HG03039 (cell line): ENCODE measurements at regions not wholly inside any gene's neighbourhood (a gene's known extent, or its start where the extent isn't known, plus 50 kb on each side); places are given as distances from the start of the nearest gene placed in this dataset.
A peak's percentile ranks its signal among the peaks of the same experiment; 100 is the strongest.
"Not testable (repeated sequence)": the region's sequence is repeated elsewhere in the genome, so short reads cannot be mapped to it uniquely, and the experiment has no call there.

Source experiments
- ATAC-seq: cut with Tn5 transposase; IDR thresholded peaks from one replicate; pipeline ENCODE4 v1.9.1; 2021; ENCODE audit warnings: mild to moderate bottlenecking, moderate library complexity; ENCODE audit not compliant: unreplicated experiment

DNA sequence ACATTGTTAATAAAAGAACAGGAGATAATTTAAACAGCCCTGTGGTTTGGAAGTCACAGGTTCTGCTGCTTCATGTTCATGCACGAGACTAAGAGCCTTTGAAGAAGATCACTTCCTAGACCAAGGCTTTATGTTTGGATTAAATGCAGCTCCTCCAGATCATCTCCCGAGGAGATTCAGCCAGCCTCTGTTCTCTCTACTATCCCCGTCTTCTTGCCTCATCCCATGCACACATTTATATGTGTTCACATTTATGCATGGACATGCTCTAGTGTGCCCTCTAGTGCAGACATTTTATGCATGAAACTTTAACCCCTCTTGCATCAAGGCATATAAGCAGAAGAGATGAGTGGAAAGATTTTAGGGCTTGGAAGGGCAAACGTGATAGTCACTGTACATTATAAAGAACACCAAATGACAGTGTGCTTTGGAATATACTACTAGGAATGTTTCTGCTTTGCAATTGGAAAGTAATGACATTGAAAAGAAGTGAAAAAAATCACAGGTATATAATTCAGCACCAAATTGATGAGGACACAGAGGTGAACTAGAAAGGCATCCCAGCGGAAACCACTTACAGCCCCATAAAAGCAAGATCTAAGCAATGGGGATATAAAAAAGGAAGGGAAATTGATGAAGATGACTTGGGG lies 271.5 kb upstream of the PLGLB2 start:
- ATAC-seq: not testable (repeated sequence)

DNA sequence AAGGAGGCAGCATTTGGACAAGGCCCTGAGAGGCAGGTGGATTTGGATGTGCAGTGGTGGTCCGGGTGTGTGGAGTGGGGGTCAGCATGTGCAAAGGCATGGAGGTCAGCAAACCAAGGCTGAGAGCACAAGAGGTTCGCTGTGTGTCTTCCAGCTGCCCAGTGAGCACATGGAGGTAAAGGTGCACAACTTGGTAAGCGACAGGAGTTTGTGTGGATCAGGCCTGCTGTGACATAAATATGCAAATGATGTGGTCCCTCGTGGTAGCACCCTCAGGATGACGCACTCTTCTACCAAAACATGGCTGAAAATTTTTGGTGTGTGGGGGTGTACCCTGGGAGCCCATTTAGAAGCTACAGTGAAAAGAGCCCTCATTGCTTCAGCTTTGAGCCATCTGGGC lies 271.0 kb upstream of the PLGLB2 start:
- ATAC-seq: not testable (repeated sequence)

DNA sequence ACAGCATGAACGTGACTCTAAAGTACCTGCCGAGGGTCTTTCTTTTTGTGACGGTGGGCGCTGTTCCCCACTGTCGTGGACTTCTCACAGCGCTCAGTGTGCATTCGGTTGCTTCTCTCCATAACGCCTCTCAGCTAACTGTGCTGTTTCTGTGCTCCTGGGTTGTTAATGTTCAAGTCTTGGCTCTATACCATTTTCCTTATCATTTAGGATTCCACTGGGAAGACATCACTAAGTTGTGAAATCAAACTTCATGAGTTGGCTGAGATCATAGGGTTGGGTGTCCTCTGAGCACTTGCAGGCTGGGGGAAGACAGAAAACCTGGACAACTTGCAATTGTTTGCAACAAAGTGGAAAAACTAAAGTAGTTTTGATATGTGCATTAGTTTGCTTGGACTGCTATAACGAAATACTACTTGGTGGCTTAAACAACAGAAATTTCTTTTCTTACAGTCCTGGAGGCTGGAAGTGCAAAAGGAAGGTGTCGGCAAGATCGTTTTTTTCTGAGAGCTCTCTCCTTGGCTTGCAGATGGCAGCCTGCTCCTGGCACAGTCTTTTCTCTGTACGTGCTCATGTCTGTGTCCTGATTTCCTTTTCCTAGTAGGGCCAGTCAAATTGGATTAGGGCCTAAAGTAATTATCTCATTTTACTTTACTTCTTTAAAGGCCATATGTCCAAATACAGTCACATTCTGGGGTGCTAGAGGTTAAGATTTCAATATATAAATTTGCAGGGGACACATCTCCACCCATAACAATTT lies 270.0 kb upstream of the PLGLB2 start:
- not testable (repeated sequence) for ATAC-seq

DNA sequence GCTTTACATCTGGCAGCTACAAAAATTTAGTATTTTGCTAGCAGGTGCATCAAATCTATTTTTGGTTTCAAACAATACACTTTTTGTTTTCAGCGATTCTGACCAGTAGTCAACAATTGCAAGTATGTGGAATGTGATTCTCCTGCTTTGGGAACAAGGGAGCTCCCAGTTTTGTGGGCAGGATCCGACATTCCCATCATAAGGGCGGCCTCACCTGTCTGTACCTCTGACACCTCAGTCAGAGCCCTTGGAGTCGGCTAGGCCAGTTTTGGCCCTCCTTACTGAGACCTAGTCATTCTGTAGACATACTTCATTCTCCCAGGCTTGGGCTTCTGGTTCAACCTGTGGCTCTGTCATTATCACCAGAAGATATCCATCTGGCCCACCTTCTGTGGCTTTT lies 269.0 kb upstream of the PLGLB2 start:
- ATAC-seq: not testable (repeated sequence)

GRCh38 chr2:87483093-87483680 lies 264.7 kb upstream of the PLGLB2 start:
- not testable (repeated sequence) for ATAC-seq

DNA sequence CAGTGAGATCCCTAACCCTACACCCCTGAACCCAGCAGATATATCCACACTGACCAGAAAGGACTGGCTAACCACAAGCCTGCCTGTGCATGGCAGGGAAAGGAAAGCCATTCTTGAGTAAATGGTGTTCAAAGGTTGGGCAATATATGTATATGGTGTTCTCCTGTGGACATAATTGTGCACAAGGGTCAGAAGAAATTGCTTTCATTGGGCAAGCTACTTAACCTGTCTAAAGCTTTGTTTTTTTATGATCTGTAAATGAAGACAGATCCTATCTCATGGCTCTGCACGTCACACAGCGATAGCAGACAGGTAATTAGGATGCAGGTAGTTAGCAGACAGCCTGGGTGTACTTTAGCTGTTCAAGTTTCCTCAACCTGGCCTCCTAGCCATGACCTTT lies 263.5 kb upstream of the PLGLB2 start:
- ATAC-seq: not testable (repeated sequence)

GRCh38 chr2:87485455-87485854 lies 262.4 kb upstream of the PLGLB2 start:
- not testable (repeated sequence) for ATAC-seq

DNA sequence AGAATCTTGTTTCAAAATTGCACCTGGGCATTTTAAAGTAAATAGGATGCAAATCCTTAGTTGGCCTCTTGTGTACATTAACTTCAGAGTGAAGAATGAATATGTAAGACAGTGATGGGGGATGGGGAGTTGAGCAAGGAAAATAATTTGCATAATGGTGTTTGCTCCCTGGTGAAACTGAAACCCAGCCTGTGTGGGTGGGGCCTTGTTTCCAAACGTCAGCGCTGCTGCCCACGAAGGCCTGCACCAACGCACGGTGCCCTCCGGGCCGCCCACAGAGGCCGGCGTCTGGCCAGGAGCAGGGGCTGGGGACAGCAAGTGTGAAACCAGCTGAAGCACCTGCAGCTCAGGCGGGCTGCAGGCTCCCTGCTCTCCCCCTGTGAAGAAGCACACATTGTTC lies 262.0 kb upstream of the PLGLB2 start:
- ATAC-seq: peak; percentile 84

DNA sequence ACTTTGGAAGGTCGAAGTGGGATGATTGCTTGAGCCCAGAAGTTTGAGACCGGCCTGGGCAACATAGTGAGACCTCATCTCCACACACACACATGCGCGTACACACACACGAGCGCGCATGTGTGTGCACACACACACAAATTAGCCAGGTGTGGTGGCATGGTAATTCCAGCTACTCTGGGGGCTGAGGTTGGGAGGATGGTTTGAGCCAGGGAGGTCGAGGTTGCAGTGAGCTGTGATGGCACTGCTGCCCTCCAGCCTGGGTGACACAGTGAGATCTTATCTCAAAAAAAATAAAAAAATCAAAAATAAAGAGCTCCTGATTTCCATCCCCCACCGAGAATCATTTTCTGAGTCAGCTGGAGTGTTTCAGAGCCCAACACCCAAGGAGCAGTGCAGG lies 261.5 kb upstream of the PLGLB2 start:
- ATAC-seq: peak; percentile 13

DNA sequence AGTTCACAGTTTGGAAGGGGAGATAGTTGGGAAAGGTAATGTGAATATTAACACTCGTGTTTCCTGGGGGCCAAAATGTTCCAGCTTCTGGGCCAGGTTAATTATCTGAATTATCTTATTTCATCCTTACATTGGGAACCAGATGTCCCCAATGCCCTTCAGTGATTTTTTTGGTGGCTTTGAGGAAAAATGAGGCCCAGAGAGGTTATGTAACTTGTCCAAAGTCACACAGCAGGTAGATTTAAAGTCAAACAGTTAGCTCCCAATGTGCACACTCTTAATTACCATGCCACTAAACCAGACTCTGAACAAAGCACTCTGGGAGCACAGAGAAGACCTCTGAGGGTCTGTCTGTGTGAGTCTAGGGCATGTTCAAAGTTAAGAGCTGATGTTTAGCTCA lies 259.9 kb upstream of the PLGLB2 start:
- not testable (repeated sequence) for ATAC-seq

- not testable (repeated sequence) for ATAC-seq
These were observed 258.9 kb upstream of the PLGLB2 start for GRCh38 chr2:87488991-87489390.

- ATAC-seq: not testable (repeated sequence)
These were observed 253.0 kb upstream of the PLGLB2 start for GRCh38 chr2:87494846-87495245.

GRCh38 chr2:87495455-87495854 lies 252.4 kb upstream of the PLGLB2 start:
- not testable (repeated sequence) for ATAC-seq

DNA sequence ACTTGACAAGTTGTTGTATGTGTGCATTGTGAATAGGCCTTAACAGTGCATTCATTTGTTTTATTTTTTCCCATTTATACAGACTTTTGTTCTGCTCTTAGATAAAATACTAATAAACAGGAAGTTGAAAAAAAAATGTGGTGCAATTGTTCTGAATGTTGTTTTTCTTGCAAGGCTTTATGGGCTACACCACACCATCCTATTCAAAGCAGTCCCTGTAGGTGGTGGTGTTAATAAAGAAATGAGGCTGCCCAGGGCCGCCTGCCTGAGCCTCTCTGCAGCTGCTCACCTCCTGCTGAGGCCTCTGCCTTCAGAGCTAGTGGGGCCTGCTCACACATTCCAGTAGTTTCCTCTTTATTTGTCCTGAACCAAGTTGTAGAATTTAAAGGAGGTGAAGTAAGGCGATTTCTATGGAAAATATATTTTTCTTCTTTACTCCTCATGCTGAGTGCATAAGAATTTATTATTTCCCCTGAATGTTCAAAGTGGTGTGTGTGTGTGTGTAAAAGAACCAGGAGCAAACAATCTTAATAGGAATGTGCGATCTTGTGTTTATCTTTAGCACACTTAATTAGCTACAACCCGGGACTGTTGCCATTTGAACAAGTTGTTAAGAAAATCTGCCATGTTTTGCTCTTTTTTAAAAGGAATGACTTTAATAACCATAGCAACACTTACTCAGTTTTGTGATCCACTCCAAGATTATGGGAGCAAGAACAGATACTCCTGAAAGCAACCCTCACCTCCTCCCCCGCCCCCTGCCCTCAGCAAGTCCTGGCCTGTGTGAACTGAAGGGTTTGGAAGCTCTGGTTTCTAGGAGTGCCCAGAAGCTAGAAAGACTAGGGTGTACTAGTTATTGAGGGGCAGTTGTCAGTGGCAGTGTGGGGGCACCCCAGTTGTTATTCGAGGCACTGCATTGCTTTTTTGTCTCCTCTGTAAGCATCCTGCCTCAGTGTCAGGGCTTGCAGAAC lies 251.6 kb upstream of the PLGLB2 start:
- peak; percentile 65 for ATAC-seq

DNA sequence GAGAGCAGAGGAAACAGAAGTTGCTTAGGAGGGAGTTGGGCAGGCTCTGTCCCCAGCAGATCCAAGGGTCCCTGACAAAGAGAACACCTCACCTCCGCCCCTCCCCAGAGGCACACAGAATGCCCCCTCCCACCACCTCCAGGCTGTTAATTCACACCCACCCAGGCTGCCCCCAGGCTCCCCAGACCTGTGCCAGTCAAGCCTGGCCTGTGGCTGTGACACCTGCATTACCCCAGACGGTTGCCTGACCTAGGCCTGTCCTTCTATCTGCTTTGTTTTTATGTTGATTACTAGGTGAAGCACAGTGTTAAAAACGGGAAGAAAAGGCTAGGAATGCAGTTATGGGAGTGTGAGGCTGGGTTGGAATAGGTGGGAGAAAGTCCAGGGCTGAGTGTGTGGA lies 250.8 kb upstream of the PLGLB2 start:
- not testable (repeated sequence) for ATAC-seq

GRCh38 chr2:87497700-87498099 lies 250.2 kb upstream of the PLGLB2 start:
- ATAC-seq: not testable (repeated sequence)

- peak; percentile 68 for ATAC-seq
These were observed 249.6 kb upstream of the PLGLB2 start for GRCh38 chr2:87498169-87498853.

GRCh38 chr2:87498854-87499238 lies 249.0 kb upstream of the PLGLB2 start:
- not testable (repeated sequence) for ATAC-seq

GRCh38 chr2:87499860-87500259 lies 248.0 kb upstream of the PLGLB2 start:
- ATAC-seq: not testable (repeated sequence)

DNA sequence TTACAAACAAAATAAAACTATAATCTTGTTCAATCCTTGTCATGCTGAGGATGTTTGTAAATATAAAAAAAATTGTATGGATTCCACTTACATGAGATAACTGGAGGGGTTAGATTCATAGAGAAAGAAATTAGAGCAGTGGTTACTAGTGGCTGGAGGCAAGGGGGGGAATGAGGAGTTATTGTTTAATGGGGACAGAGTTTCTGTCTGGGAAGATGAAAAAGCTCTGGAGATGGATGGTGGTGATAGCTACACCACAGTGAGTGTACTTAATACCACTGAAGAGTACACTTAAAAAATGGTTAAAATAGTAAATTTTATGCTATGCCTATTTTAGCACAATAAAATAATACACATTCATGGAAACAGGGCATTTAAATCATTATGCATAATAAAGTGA lies 247.5 kb upstream of the PLGLB2 start:
- ATAC-seq: not testable (repeated sequence)
